NCI-H1105 (cell line): ENCODE measurements at regions not wholly inside any gene's neighbourhood (a gene's known extent, or its start where the extent isn't known, plus 50 kb on each side); places are given as distances from the start of the nearest gene placed in this dataset.
"Not testable (repeated sequence)": the region's sequence is repeated elsewhere in the genome, so short reads cannot be mapped to it uniquely, and the experiment has no call there.

Experiments
- DNase-seq: peaks from one replicate; lab custom pipeline; 2025; lab: John Stamatoyannopoulos, UW

DNA sequence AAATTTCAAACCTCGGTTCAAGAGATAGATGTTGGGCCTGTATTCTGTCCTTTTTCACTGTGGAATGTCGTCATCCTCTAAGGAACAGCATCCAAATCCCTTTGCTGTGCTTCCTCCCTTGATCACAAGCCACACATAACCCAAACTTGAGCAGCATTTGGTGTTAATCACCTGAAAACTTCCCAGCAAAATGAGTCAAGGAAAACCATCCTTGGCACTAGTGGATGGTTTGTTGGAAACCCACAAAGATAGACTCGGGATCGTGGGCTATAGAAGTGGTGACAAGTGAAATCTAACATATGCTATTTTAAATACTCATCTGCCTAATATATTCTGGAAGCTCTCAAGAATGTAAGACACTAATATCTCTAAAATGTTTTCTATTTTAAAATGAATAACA is 459.1 kb downstream of the SETD4 start:
- no peak for DNase-seq

GRCh38 chr21:35599164-35599563 is 461.2 kb downstream of the SETD4 start:
- DNase-seq = no peak

DNA sequence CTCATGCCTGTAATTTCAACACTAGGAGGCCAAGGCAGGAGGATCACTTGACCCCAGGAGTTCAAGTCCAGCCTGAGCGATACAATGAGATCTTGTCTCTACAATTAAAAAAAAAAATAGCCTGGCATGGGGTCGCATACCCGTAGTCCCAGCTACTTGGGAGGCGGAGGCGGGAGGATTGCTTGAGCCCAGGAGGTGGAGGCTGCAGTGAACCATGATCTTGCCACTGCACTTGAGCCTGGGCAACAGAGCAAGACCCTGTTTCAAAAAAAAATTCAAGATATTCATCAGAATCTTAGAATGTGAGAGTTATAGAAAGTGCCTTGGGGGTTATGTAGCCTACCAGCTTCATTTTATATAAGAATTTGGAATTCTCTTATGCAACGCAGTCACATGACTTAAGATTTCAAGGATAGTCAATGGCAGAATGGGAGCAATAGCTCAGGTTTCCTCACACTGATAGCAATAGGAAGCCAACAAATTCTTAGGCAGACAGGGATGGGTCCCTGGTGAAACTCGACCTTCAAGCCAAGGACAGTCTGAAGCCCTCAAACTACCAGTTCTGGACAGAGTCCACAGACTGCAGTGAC is 462.5 kb downstream of the SETD4 start:
- DNase-seq = no peak

- no peak for DNase-seq
These were observed 465.4 kb downstream of the SETD4 start for GRCh38 chr21:35594905-35595304.

DNA sequence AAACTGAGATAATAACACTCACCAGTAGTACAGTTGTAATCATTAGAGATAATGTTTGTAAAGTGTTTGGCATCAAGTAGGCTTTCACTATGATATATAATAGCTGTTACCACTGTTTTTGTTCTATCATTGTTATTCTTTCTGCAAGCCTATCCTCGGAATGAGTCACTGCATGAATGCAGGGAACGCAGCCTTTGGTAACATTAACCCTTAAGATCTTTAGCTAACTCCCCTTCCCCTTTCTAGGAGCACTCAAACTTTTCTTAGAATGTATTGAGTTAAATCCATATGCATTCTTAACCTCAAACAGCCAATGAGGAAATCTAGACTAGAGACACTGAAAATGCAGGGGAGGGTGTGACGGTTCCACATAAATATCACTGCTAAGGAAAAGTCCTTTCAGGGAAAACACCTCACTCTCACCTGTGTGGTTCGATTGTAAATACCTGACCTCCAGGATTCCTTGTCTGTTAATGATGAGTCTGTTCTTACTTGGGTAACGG is 467.3 kb downstream of the SETD4 start:
- no peak for DNase-seq

DNA sequence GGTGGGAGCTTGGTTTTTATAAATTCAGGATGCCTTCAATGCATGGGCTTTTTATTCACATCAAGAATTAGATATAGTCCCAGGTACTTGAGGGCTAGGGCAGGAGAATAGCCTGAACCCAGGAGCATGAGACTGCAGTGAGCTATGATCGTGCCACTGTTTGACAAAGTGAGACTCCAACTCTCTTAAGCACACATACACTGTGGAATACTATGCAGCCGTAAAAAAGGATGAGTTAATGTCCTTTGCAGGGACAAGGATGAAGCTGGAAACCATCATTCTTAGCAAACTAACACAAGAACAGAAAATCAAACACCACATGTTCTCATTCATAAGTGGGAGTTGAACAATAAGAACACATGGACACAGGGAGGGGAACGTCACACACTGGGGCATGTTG is 470.0 kb downstream of the SETD4 start:
- not testable (repeated sequence) for DNase-seq

- no peak for DNase-seq
These were observed 472.4 kb downstream of the SETD4 start for GRCh38 chr21:35587841-35588380.

- DNase-seq = no peak
These were observed 474.0 kb downstream of the SETD4 start for GRCh38 chr21:35586305-35586704.

- DNase-seq = no peak
These were observed 474.4 kb downstream of the SETD4 start for GRCh38 chr21:35585878-35586277.

- DNase-seq = no peak
These were observed 475.2 kb downstream of the SETD4 start for GRCh38 chr21:35585155-35585554.

- no peak for DNase-seq
These were observed 476.6 kb downstream of the SETD4 start for GRCh38 chr21:35583566-35584216.

GRCh38 chr21:35582731-35583130 is 477.6 kb downstream of the SETD4 start:
- no peak for DNase-seq

DNA sequence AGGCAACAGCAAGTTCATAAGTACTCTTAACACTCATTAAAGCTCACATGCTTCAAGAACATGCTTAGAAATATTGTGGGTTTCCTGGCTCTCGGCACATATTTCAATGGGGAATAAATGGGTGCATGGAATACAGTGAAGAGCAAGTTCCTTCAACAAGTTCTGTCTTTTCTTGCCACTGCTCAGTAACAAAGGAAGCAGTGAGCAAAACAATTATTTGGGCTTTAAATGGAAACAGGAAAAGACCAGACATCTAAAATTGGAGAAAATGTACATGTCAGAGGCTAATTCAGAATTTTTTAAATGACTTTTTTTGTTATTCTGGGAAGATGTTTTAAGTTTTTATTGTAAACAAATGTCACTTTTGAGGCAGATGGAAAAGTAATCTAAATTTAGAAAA is 478.7 kb downstream of the SETD4 start:
- DNase-seq = no peak

DNA sequence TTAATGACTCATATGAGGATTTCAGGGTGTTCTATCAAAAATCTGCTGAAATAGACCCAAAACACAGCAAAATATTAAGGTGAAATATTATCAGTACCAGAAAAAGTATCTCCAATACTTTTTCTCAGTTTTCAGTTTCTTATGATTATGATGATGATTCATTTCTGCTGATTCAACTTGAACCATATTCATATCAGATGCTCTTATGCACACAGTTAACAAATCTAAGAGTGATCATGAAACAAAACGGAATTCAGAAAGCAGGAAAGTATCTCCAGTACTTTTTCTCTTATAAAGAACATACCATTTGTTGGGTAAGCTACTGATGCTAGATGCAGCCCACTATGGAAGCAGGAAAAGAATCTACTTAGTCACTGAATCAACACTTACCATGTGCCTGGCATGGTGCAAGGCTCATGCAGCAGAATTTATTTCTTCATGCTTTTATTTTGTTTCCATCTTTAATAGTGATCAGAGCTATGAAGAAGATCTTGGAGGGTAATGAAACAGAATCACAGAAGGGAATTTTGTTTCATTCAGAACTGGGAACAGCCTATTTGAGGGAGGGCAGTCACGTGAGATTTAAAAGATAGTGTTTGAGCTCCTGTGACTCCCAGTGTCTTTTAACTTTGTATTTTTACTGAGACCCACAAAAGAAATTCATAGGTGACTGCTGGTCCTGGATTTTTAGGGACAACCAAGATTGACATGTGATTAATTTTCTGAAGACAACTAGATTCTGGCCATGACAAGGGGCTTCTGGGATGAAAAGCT is 480.6 kb downstream of the SETD4 start:
- DNase-seq = no peak

GRCh38 chr21:35578831-35579471 is 481.4 kb downstream of the SETD4 start:
- DNase-seq = no peak

DNA sequence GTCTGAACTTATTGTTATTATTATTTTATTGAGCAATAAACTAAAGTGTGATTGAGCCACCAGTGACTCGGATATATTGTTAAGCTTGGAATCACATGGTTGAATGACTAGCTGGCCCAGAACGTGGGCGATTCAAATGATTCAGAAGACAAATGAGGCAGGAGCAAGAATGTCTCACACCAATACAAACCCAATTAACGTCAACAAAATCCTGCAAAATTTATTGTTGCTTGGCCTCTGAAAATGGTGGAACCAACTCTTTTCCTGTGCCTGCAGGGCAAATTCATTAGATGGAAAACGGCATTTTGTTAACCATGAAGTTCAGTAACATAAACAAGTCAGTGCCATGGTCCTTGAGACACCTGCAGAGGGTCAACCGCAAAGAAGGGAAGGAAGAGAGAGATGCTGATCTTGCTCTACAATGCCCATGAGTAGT is 482.0 kb downstream of the SETD4 start:
- no peak for DNase-seq

DNA sequence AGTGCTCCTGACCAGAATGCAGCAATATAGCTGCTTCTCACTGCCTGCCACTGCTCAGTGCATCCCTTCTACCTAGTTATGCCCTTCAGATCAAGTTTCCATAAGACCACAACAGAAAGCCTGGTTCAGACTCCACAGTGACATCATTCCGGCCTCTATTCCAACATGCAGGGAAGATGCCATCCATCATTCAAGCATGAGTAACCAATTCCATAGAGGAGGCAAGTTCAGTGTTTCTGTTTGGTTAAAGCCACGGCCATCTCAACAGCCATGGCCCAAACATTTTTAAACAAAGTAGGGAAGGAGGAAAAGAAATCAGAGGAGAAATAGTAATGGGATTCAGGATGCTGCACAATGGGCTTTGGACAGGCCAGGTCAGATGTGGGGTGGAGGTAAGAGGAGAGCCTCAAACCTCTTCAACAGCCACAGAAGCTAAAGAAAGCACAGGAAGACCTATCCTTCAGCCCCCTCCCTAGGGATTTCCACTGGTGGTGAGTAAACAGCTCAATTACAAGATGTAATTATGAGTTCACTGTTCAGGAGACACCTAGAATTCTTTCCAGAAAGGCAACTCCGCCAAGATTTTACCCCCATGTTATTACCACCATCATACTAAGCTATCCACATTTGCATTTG is 484.9 kb downstream of the SETD4 start:
- DNase-seq = no peak

DNA sequence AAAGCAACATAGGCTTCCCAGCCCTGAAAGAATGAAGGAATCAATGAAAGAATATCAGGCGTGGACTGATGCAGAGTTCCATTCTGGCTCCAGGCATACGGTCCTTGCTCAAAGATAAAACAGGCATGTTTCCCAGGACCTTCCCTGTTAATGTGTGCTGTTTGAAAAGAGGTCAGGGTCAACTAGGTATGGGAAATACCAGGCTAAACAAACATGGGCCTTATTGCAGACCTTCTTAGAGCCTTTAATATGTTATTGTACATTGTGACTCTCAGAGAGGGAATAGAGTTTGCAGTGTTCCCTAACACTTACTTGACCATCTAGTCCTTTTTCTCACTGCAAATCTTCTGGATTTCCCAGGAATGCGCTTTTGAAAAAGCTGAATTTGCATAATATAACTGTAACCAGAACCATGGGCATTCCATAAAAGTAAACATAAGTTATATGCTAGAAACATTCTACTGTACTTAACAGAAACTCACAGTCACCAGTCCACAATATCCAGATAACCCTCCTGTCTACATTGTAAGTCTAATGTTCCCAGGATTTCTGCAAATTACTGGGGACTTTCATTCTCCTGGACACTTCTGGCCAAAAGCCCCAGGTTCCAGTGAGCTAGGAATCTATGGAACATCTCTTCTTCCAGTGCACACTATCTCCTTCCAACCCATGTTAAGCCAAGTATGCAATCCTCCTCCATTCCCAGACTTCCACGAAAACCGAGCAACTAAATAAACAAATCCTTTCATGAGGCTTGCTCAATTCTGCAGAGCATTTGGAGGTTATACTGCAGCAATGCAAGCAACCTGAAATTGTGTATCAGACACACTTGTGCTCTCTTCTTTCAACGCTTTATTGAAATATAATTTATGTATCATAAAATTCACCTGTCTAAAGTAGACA is 486.6 kb downstream of the SETD4 start:
- DNase-seq = no peak

GRCh38 chr21:35571910-35572309 is 488.4 kb downstream of the SETD4 start:
- DNase-seq = no peak

- no peak for DNase-seq
These were observed 491.7 kb downstream of the SETD4 start for GRCh38 chr21:35568643-35569042.

GRCh38 chr21:35566874-35567273 is 493.5 kb downstream of the SETD4 start:
- no peak for DNase-seq
